RPMI8226 (cell line): ENCODE measurements at regions not wholly inside any gene's neighbourhood (a gene's known extent, or its start where the extent isn't known, plus 50 kb on each side); places are given as distances from the start of the nearest gene placed in this dataset.

ENCODE experiments used
- DNase-seq: peaks from one replicate; pipeline ENCODE4 v3.0.0-alpha.2; 2015

- DNase-seq = no peak
Measured at GRCh38 chr9:86721843-86722705, 225.2 kb downstream of the GAS1 start.

- DNase-seq = no peak
Measured at GRCh38 chr9:86721226-86721781, 226.0 kb downstream of the GAS1 start.

GRCh38 chr9:86720639-86721225, 226.6 kb downstream of the GAS1 start:
- no peak for DNase-seq

DNA sequence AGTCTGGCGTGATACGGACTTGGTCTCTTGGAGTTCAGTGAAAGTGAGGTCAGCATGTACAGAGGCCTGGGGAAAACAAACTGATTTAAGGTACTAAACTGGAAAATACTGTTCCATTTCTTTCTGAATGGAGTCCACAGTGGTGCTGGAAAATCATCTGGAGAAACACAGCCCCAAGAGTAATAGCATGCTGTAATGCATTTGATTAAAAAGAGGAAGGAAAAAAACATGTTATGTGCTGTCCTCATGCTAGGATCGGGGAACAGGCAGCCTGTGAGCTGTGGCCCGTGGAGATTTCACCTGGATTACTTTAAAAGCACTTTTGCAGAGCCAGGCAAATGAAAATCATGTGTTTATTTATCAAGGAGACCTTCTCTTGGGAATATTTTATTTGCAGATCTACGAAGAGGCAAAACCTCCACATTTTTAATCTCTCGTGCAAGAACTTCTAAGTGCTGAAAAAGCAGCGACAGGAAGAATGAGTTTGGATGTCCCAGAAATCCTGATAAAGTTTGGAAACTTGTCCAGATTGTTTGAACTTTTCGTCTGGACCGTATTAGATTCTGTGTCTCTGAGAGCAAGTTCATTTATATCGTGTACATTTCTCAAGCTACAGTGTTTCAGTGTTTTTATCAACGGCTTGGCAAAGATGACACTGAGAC, 228.8 kb downstream of the GAS1 start:
- no peak for DNase-seq

DNA sequence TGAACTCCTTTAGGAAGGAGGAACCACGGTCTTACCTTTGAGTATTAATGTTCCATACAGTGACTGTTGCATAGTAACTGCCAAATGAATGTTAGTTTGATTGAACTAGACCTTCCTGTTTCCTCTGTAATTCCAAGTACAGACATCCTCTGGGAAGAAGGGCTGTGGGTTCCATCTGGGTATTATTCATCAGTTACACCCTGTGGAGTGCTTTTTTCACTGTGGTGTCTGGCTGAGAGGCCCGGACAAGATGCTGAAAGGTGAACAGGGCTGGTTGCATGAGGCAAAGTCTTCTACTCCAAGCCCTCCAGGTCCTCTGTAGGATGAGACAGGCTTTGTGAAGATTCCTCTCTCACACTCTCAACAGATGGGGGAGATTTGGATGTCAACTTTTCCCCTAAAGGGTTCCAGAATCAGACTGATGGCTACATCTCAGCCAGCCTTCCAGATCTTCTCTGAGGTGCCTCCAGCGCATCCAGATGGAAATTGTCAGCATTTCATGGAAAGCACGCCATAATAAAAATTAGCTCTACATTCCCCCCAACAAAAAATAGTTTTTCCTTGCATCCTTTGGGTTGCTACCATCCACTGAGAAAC, 230.9 kb downstream of the GAS1 start:
- no peak for DNase-seq

DNA sequence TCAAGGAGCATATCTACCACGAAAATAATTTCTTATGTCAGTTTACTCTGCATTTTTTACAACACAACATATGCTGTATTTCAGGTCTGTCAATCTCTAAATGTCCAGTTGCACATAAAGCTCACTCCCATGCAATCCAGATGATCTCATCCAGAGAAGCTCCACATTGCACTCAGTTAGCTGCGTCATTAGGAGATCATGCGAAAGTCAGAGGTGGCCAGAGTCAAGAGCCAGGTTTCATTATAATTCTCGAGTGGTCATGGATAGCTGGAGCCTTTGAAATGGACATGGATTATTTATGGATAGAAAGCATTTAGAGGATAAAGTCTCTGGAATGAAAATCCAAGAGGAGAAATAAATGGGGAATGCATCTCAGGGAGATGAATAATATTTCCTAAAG, 232.3 kb downstream of the GAS1 start:
- no peak for DNase-seq

DNA sequence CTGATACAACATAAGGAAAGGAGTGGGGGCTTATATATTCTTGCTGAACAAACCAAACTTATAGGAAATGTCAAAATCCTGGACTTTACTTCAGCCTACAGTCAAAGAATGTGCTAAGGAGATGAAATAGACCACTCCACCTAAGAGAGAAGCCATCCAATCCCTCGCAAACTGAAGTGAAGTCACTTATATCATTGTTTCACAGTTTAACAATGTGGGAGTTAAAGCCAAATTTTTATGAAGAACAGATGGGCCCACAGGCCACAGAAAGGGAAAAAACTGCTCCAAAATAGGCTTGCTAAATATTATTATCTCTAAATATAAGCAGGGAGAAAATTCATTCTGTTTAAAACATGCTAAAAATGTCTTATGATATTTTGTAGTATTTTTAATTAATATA, 233.3 kb downstream of the GAS1 start:
- DNase-seq = no peak

DNA sequence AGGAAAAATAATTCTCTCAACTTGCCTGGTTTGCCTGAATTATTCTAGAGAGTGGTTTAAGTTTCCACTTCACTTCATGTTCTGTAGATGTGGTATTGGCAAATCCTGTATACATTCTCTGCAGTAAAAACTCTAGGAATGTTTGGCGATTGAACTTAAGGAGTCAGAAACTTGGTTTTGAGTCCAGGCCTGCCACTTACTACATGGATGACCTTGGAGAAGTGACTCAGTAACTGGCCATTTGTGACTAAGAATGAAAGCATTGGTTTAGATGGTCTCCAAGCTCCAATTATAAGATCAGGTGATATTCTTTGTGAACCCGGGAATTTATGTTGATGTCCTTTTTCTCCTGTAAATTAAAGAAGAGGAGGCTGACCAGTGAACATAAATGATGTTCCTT, 233.8 kb downstream of the GAS1 start:
- DNase-seq = no peak

- DNase-seq = no peak
Measured at GRCh38 chr9:86708918-86709835, 238.1 kb downstream of the GAS1 start.

GRCh38 chr9:86707932-86708510, 239.3 kb downstream of the GAS1 start:
- DNase-seq = no peak

DNA sequence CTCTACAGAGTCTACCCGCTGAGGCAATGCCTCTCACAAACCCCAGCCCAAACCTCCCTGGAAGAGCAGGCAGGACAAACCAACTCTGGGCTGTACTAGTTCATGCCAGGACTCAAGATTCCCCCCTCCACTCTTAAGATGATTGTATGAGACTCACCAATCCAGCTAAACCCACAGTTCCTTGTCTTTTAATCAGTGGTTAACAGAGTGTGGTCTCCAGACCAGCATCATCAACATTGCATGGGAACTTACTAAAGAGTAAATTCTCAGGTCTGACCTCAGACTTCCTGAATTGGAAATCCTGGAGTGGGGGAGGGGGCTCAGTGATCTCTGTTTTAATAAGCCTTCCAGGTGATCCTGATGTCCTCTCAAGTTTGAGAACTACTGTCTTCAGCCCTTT, 240.9 kb downstream of the GAS1 start:
- no peak for DNase-seq

DNA sequence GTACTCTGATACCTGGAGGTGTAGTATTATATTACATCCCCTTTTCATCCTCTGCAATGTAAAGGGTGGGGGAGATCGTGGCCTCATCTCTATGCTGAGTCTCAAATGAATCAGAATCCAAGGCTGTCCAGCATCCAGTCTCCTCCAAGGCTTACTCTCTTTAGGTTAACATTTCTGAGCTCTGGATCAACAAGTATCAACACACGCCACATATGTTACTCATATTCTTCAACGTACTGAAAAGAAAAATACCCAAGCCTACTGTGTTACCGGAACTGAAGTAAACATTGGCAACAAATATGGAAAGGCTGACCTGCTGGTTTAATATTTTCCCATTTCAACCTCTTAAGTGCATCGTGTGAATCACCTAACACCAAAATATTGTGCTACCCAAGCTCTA, 241.8 kb downstream of the GAS1 start:
- no peak for DNase-seq

GRCh38 chr9:86703346-86703745, 244.0 kb downstream of the GAS1 start:
- DNase-seq = no peak

DNA sequence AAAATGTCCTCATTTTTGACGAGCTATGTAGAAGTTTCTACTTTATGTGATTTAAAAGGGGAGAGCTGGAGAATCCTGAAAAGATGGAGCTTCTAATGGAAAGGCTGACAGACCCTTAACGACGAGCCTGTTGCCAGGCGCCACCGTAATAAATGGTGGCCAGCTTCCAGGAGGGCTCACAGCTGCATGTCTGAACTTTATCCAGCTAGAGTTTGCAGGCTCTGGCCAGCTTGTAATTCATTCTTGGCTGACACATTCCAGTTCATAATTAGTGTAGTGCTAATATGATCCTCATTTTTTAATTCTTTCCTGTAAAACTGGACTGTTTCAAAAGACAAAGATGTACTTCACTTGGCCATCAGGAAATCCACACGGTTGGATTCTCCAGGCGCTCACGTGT, 246.7 kb downstream of the GAS1 start:
- no peak for DNase-seq

DNA sequence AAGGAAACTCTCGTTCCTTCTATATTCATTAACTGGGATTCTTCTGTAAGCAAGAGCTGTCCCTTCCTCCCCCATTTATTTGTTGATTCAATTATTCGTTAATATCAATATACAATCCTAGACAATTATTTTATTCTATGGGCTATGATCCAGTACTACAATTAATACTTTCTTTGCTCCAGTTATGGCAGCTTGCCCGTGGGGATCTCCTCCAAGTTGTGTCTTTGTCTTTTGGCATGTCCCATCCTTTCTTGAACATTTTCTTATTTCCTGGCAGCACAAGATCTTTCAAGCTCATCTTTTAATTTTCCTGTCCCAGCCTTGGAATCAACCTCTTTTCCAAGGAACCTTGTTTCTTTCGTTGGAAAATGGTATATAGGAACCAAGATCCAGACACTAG, 249.3 kb downstream of the GAS1 start:
- no peak for DNase-seq

GRCh38 chr9:86697213-86697612, 250.1 kb downstream of the GAS1 start:
- DNase-seq = no peak

- DNase-seq = no peak
Measured at GRCh38 chr9:86695910-86696424, 251.3 kb downstream of the GAS1 start.

- DNase-seq = no peak
Measured at GRCh38 chr9:86690034-86690433, 257.3 kb downstream of the GAS1 start.

DNA sequence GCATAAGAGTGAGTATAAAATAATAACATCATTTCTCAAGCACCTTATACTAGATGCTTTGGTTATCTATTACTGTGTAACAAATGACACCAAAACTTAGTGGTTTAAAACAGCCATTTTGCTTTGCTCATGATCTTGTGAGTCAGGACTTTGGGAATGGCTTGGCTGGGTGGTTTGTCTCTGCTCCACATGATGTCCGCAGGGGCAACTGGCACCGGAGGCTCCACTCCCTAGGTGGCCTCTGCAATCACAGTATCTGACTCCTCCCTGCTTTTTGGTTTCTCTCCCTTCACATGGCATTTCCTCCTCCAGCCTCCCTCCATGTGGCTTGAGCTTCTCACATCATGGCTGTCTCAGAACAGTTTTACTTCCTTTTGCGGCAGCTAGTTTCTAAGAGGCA, 259.5 kb downstream of the GAS1 start:
- DNase-seq = no peak

GRCh38 chr9:86685556-86685955, 261.8 kb downstream of the GAS1 start:
- no peak for DNase-seq

DNA sequence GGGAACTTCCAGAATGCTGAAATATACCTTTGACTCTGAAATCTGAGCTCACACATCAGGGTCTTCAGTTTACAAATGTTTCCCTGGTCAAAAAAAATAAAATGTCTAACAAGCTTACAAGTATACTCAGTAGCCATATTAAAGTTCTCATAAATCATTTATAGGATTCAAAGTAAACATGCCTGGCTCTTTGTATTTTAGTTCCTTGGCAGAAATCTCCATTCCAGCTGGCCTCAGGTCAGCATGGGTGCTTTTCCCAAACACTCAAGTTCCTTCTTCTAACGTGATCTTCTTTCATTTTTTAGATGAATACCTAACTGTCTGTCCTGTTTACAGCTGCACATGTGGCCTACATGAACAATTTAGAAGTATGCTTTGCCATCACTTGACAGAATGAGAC, 263.2 kb downstream of the GAS1 start:
- no peak for DNase-seq

DNA sequence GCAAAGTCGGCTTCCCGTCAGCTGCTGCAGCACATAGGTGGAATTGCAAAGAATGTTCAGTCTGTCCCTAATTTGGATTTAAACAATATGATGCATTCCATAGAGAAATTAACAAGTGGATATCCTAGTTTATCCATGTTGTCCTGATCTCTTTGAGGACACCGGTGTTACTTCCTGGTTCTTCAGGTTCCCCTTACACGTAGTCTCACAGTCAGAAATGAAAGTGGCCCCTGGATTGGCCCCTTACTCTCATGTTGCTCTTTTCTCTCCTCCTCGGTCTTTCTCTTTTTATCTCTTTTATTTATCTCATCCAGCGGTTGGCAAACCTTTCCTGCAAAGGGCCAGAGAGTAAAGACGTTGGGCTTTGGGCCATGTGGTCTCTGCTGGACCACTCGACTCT, 265.1 kb downstream of the GAS1 start:
- no peak for DNase-seq
